ENCODE measurements at regions not wholly inside any gene's neighbourhood (a gene's known extent, or its start where the extent isn't known, plus 50 kb on each side); places are given as distances from the start of the nearest gene placed in this dataset.

- peaks cover 16% of the 10 kb centered on the region for H3K4me1 Mint-ChIP-seq
- H3K36me3 Mint-ChIP-seq (ENCODE audit: low read depth) = no peaks in the 10 kb centered on the region
- peak; percentile 20 for ATAC-seq
These were observed 226.0 kb downstream of the KLF13 start for GRCh38 chr15:31552482-31553099.

GRCh38 chr15:31554261-31554660, 227.6 kb downstream of the KLF13 start:
- Mint-ChIP-seq H3K27ac (no peak overlapping the region), H3K27me3 (peaks cover 9% of the 10 kb centered on the region), H3K9me3 (no peaks in the 10 kb centered on the region), H3K4me3 (no peak overlapping the region), H3K4me1 (peaks cover 14% of the 10 kb centered on the region), H3K36me3 (ENCODE audit: low read depth) (no peaks in the 10 kb centered on the region)
- no peak for DNase-seq
- ATAC-seq = no peak

More at GRCh38 chr15:31552482-31553099, 226.0 kb downstream of the KLF13 start:
- Mint-ChIP-seq H3K9me3 (no peaks in the 10 kb centered on the region), H3K27me3 (peaks cover 18% of the 10 kb centered on the region), H3K27ac (no peak overlapping the region), H3K4me3 (no peak overlapping the region)
- no peak for DNase-seq

GRCh38 chr15:31555022-31555421, 228.4 kb downstream of the KLF13 start:
- ATAC-seq (no peak), DNase-seq (no peak)
- H3K27me3 Mint-ChIP-seq = peaks cover 5% of the 10 kb centered on the region
- peaks cover 12% of the 10 kb centered on the region for H3K4me1 Mint-ChIP-seq
- no peaks in the 10 kb centered on the region for H3K36me3 Mint-ChIP-seq (ENCODE audit: low read depth)
- no peaks in the 10 kb centered on the region for H3K9me3 Mint-ChIP-seq
- no peak overlapping the region for H3K4me3 Mint-ChIP-seq
- H3K27ac Mint-ChIP-seq = no peak overlapping the region

GRCh38 chr15:31556494-31557150, 230.0 kb downstream of the KLF13 start:
- Mint-ChIP-seq H3K27me3 (peaks cover 6% of the 10 kb centered on the region), H3K4me1 (peaks cover 6% of the 10 kb centered on the region)

GRCh38 chr15:31557899-31558298, 231.3 kb downstream of the KLF13 start:
- ATAC-seq (no peak), DNase-seq (no peak)
- Mint-ChIP-seq H3K4me3 (no peak overlapping the region), H3K27ac (no peak overlapping the region), H3K4me1 (no peaks in the 10 kb centered on the region), H3K9me3 (no peaks in the 10 kb centered on the region), H3K27me3 (peaks cover 7% of the 10 kb centered on the region), H3K36me3 (ENCODE audit: low read depth) (no peaks in the 10 kb centered on the region)

More at GRCh38 chr15:31556494-31557150, 230.0 kb downstream of the KLF13 start:
- H3K27ac Mint-ChIP-seq = no peak overlapping the region
- no peaks in the 10 kb centered on the region for H3K36me3 Mint-ChIP-seq (ENCODE audit: low read depth)
- ATAC-seq (no peak), DNase-seq (no peak)
- no peaks in the 10 kb centered on the region for H3K9me3 Mint-ChIP-seq
- no peak overlapping the region for H3K4me3 Mint-ChIP-seq

GRCh38 chr15:31558840-31559239, 232.2 kb downstream of the KLF13 start:
- no peaks in the 10 kb centered on the region for H3K9me3 Mint-ChIP-seq
- ATAC-seq (no peak), DNase-seq (no peak)
- no peaks in the 10 kb centered on the region for H3K4me1 Mint-ChIP-seq
- H3K27ac Mint-ChIP-seq = no peak overlapping the region
- no peaks in the 10 kb centered on the region for H3K36me3 Mint-ChIP-seq (ENCODE audit: low read depth)
- peaks cover 3% of the 10 kb centered on the region for H3K27me3 Mint-ChIP-seq
- H3K4me3 Mint-ChIP-seq = no peak overlapping the region

- no peaks in the 10 kb centered on the region for H3K36me3 Mint-ChIP-seq (ENCODE audit: low read depth)
- ATAC-seq = no peak
- H3K27me3 Mint-ChIP-seq = peaks cover 3% of the 10 kb centered on the region
These were observed 233.2 kb downstream of the KLF13 start for GRCh38 chr15:31559786-31560185.

GRCh38 chr15:31560643-31561042, 234.0 kb downstream of the KLF13 start:
- no peak for ATAC-seq
- Mint-ChIP-seq H3K27ac (no peak overlapping the region), H3K27me3 (peaks cover 3% of the 10 kb centered on the region)

More at GRCh38 chr15:31559786-31560185, 233.2 kb downstream of the KLF13 start:
- no peak overlapping the region for H3K4me3 Mint-ChIP-seq
- H3K27ac Mint-ChIP-seq = no peak overlapping the region
- DNase-seq = no peak
- H3K9me3 Mint-ChIP-seq = no peaks in the 10 kb centered on the region
- H3K4me1 Mint-ChIP-seq = no peaks in the 10 kb centered on the region

GRCh38 chr15:31561156-31561555, 234.5 kb downstream of the KLF13 start:
- no peaks in the 10 kb centered on the region for H3K36me3 Mint-ChIP-seq (ENCODE audit: low read depth)
- H3K4me3 Mint-ChIP-seq = no peak overlapping the region
- H3K4me1 Mint-ChIP-seq = no peaks in the 10 kb centered on the region
- peaks cover 3% of the 10 kb centered on the region for H3K27me3 Mint-ChIP-seq
- H3K27ac Mint-ChIP-seq = no peak overlapping the region
- ATAC-seq (no peak), DNase-seq (no peak)
- no peaks in the 10 kb centered on the region for H3K9me3 Mint-ChIP-seq

More at GRCh38 chr15:31560643-31561042, 234.0 kb downstream of the KLF13 start:
- no peak for DNase-seq
- Mint-ChIP-seq H3K9me3 (no peaks in the 10 kb centered on the region), H3K36me3 (ENCODE audit: low read depth) (no peaks in the 10 kb centered on the region), H3K4me3 (no peak overlapping the region), H3K4me1 (no peaks in the 10 kb centered on the region)

GRCh38 chr15:31563001-31563400, 236.4 kb downstream of the KLF13 start:
- ATAC-seq (no peak), DNase-seq (no peak)
- Mint-ChIP-seq H3K9me3 (no peaks in the 10 kb centered on the region), H3K4me1 (no peaks in the 10 kb centered on the region), H3K36me3 (ENCODE audit: low read depth) (no peaks in the 10 kb centered on the region), H3K27ac (no peak overlapping the region), H3K4me3 (no peak overlapping the region), H3K27me3 (peaks cover 2% of the 10 kb centered on the region)

GRCh38 chr15:31563421-31563820, 236.8 kb downstream of the KLF13 start:
- ATAC-seq = no peak
- peaks cover 2% of the 10 kb centered on the region for H3K27me3 Mint-ChIP-seq
- H3K9me3 Mint-ChIP-seq = peaks cover 3% of the 10 kb centered on the region
- H3K36me3 Mint-ChIP-seq (ENCODE audit: low read depth) = no peaks in the 10 kb centered on the region
- H3K4me3 Mint-ChIP-seq = no peak overlapping the region
- DNase-seq = no peak
- H3K27ac Mint-ChIP-seq = no peak overlapping the region
- H3K4me1 Mint-ChIP-seq = no peaks in the 10 kb centered on the region

GRCh38 chr15:31567861-31568260, 241.2 kb downstream of the KLF13 start:
- no peak overlapping the region for H3K4me3 Mint-ChIP-seq
- no peak overlapping the region for H3K27ac Mint-ChIP-seq
- H3K4me1 Mint-ChIP-seq = no peaks in the 10 kb centered on the region
- peaks cover 3% of the 10 kb centered on the region for H3K27me3 Mint-ChIP-seq
- peaks cover 7% of the 10 kb centered on the region for H3K9me3 Mint-ChIP-seq
- ATAC-seq (no peak), DNase-seq (no peak)
- no peaks in the 10 kb centered on the region for H3K36me3 Mint-ChIP-seq (ENCODE audit: low read depth)

- H3K27ac Mint-ChIP-seq = no peak overlapping the region
- DNase-seq (no peak), ATAC-seq (no peak)
- peaks cover 10% of the 10 kb centered on the region for H3K27me3 Mint-ChIP-seq
- peaks cover 3% of the 10 kb centered on the region for H3K4me1 Mint-ChIP-seq
- H3K36me3 Mint-ChIP-seq (ENCODE audit: low read depth) = no peaks in the 10 kb centered on the region
- H3K9me3 Mint-ChIP-seq = peaks cover 7% of the 10 kb centered on the region
- no peak overlapping the region for H3K4me3 Mint-ChIP-seq
These were observed 243.2 kb downstream of the KLF13 start for GRCh38 chr15:31569836-31570235.

GRCh38 chr15:31570591-31570990, 244.0 kb downstream of the KLF13 start:
- H3K9me3 Mint-ChIP-seq = peaks cover 7% of the 10 kb centered on the region
- no peak overlapping the region for H3K27ac Mint-ChIP-seq
- H3K4me3 Mint-ChIP-seq = no peak overlapping the region
- ATAC-seq = no peak
- H3K27me3 Mint-ChIP-seq = peaks cover 10% of the 10 kb centered on the region
- DNase-seq = no peak
- no peaks in the 10 kb centered on the region for H3K36me3 Mint-ChIP-seq (ENCODE audit: low read depth)
- H3K4me1 Mint-ChIP-seq = peaks cover 5% of the 10 kb centered on the region

- Mint-ChIP-seq H3K4me3 (no peak overlapping the region), H3K27ac (no peak overlapping the region), H3K9me3 (peaks cover 7% of the 10 kb centered on the region), H3K36me3 (ENCODE audit: low read depth) (no peaks in the 10 kb centered on the region), H3K4me1 (peaks cover 5% of the 10 kb centered on the region), H3K27me3 (peaks cover 10% of the 10 kb centered on the region)
- DNase-seq = no peak
- ATAC-seq = no peak
These were observed 245.0 kb downstream of the KLF13 start for GRCh38 chr15:31571676-31572075.

Measured in activated naive CD8-positive, alpha-beta T cell treated with anti-CD3 and anti-CD28 coated beads, Interleukin-2, amount 50 U/mL, for 24 hours (primary cell).